ENCODE measurements at regions not wholly inside any gene's neighbourhood (a gene's known extent, or its start where the extent isn't known, plus 50 kb on each side); places are given as distances from the start of the nearest gene placed in this dataset.
A peak's percentile ranks its signal among the peaks of the same experiment; 100 is the strongest.

DNA sequence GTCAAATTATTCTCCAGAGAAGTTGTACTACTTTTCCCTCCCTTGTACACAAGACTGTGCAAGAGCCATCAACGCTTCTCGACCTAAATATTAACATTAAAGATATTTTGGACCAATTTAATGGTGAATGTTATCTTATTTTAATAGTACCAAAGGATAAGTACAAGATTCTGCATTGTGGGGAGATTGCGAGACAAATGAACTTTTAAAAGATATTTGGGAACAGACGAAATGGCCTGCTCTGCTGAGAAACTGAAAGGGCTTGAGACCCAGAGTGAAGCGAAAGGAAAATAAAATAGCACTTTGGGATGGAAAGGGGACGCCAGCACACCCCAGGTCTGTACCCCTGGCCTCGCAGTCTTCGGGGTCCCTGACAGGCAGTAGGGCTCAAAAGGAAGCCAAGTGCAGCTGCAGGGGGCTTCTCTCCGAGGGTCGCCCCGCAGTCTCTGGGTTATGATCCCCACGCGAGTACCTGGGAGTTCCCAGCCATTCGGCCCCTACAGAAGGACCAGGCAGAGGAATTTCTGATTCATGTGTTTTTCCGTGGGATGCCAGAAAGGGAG lies 97.6 kb upstream of the VGLL3 start:
- no peak for DNase-seq (ENCODE audit: extremely low read depth, low read depth)
- TF ChIP-seq, protein P1, sequence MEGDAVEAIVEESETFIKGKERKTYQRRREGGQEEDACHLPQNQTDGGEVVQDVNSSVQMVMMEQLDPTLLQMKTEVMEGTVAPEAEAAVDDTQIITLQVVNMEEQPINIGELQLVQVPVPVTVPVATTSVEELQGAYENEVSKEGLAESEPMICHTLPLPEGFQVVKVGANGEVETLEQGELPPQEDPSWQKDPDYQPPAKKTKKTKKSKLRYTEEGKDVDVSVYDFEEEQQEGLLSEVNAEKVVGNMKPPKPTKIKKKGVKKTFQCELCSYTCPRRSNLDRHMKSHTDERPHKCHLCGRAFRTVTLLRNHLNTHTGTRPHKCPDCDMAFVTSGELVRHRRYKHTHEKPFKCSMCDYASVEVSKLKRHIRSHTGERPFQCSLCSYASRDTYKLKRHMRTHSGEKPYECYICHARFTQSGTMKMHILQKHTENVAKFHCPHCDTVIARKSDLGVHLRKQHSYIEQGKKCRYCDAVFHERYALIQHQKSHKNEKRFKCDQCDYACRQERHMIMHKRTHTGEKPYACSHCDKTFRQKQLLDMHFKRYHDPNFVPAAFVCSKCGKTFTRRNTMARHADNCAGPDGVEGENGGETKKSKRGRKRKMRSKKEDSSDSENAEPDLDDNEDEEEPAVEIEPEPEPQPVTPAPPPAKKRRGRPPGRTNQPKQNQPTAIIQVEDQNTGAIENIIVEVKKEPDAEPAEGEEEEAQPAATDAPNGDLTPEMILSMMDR (IDR thresholded peaks at IDR 0.05; ENCODE audit: low read depth, low read length), result no peak

DNA sequence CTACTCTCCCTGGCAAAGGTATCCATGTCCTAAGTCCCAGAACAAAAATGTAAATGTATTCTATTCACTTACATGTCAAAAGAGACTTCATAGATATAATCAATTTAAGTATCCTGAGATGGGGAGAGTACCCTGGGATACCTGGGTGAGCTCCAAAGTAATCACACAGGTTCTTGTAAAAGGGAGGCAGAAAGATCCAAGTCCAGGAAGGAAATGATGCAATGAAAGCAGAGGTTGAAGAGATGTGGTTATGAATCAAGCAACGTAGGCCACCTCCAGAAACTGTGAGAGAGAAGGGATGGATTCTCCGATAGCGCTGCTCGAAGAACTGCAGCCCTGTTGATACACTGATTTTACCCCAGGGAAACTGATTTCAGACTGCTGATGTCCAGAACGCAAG lies 93.9 kb upstream of the VGLL3 start:
- TF ChIP-seq, protein P1 (IDR thresholded peaks at IDR 0.05; ENCODE audit: low read depth, low read length), result no peak
- DNase-seq (ENCODE audit: extremely low read depth, low read depth), result no peak

DNA sequence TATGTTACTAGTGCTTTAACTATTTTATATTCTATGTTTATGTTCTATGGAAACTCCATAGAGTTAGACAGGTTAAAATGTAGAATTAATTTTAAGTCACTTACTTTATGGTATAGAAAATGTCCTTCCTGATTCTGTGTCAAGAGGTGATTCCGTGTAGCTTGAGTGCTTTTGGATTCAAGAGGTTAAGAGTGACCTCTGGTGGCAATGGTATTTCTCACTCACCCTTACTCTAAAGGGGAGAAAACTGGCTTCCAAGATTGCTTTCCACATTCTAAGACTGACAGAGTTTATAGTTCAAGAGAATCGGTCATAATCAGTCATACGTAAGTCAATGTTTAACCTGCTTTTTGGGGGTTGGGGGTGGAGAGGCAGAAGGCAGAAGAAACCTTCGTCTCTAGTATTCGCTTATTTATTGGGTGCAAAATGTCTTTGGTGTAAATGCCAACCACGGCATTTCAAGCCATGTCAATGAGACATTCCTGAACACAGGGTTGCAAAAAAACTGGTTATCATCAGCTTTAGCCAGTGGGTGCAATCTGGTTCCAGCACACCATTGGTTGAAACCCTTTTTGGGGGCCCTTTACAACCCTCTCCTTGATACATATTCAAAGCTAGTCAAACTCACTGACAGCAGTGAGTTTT lies 92.0 kb upstream of the VGLL3 start:
- no peak for DNase-seq (ENCODE audit: extremely low read depth, low read depth)
- TF ChIP-seq, protein P1 (IDR thresholded peaks at IDR 0.05; ENCODE audit: low read depth, low read length), result peak; percentile 67

DNA sequence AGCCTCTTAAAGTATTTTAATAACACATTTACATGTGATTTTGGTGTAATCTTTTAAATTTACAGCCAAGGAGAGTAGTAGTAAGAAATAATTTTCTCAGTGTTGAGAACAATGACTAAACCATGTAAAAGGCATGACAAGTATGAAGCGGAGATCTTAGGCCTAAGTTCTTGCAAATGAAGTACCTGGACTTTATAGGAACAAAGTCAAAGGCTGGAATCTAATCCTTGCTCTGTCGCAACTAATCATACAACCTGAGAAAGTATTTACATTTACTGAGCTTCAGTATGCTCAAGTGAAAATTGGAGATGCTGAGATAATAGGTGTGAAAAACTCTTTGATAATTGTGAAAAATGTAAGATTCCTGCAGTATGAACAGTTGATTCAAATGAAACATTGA lies 86.4 kb upstream of the VGLL3 start:
- no peak for DNase-seq (ENCODE audit: extremely low read depth, low read depth)
- TF ChIP-seq, protein P1 (IDR thresholded peaks at IDR 0.05; ENCODE audit: low read depth, low read length), result no peak

DNA sequence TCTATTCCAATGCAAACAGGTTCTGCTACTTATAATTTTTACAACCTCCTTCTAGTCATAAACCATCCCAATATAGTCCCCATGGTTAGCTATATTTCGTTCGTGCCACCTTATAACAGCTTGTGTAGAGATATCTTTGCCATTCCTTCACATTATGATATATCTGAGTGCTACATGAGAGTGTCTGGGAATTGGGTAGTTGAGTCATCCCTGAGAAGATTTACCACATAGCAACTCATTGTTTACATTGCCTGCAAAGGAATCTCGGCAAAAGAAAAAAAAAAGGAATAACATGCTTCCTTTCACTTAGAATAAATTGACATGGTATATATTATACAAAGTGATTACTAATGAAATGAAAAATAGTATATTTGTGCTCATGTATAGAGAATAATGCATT lies 86.0 kb upstream of the VGLL3 start:
- DNase-seq (ENCODE audit: extremely low read depth, low read depth), result no peak
- TF ChIP-seq, protein P1 (IDR thresholded peaks at IDR 0.05; ENCODE audit: low read depth, low read length), result no peak

DNA sequence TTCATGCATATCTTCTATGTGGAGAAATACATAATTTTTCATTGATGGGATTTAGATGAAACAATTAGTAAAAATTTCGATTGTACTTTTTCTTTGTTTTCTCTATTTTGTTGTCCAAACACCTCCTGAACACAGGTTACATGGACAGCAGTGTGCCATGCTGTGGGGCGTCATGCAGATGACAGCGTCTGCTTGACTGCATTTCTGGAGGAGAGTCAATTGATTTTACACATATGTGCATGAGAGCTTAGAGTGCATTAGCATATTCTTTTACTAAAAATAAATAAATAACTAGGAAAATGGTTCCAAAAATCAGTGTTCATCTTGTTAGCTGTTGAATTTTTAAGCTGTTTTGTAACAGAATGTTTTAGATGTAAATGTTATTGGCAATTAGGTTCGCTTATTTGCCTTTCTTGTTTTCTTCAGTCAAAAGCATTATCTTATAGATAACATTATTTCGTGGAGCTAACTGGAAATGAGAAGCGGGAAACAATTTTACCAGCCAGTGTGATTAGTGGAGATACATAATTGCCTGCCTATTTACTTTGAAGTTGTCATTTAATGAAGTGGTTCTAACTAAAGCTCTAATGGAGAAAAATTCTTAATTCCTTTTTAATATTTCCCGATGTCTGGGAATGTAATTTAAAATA lies 82.7 kb upstream of the VGLL3 start:
- TF ChIP-seq, protein P1 (IDR thresholded peaks at IDR 0.05; ENCODE audit: low read depth, low read length), result no peak
- no peak for DNase-seq (ENCODE audit: extremely low read depth, low read depth)

DNA sequence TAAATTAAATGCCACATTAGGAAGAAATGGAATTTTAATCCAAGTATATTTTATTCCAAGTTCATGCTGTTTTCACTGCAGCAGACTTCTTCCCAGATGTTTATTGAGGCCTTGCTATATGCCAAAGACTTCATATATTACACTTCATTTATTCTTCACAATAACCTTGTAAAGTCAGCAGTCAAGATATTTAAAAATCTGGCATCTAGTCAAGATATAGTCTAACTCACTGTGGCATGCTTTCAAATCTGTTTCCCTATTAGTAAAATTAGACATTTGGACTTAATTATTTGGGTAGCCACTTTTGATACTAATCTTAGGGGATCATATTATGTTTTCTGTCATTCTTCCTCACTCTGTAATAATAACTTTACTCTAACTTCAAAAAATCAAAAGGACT lies 81.5 kb upstream of the VGLL3 start:
- TF ChIP-seq, protein P1 (IDR thresholded peaks at IDR 0.05; ENCODE audit: low read depth, low read length), result no peak
- no peak for DNase-seq (ENCODE audit: extremely low read depth, low read depth)

All from AG09319 (cell line).